ENCODE measurements at regions not wholly inside any gene's neighbourhood (a gene's known extent, or its start where the extent isn't known, plus 50 kb on each side); places are given as distances from the start of the nearest gene placed in this dataset.
"Not testable (repeated sequence)": the region's sequence is repeated elsewhere in the genome, so short reads cannot be mapped to it uniquely, and the experiment has no call there.

GRCh38 chr12:83710851-83711250, 1024.1 kb downstream of the TMTC2 start:
- Histone ChIP-seq H3K4me3 (ENCODE audit: low read length) (no peak overlapping the region), H3K27me3 (ENCODE audit: control insufficient read depth in 1 of 2, insufficient read depth in 2 of 2, low read length in 2 of 2) (no peaks in the 10 kb centered on the region), H3K4me1 (ENCODE audit: insufficient read depth, low read length) (no peaks in the 10 kb centered on the region), H3K27ac (ENCODE audit: low read depth in 1 of 2, low read length in 2 of 2) (no peak overlapping the region), H3K36me3 (ENCODE audit: insufficient read depth, low read length) (no peaks in the 10 kb centered on the region), H3K9me3 (ENCODE audit: control insufficient read depth in 1 of 2, insufficient read depth in 1 of 2, low read length in 2 of 2) (peaks cover 7 to 16% of the 10 kb centered on the region in 2 experiments)
- H3K4me1 Mint-ChIP-seq (ENCODE audit: low read depth) = no peaks in the 10 kb centered on the region
- H3K27me3 Mint-ChIP-seq = no peaks in the 10 kb centered on the region
- no peak overlapping the region for H3K27ac Mint-ChIP-seq
- intact Hi-C loops (cut with DNase I, micrococcal nuclease) = loop anchor here in 1 of 2 experiments (10.0 kb wide), 1 partner anchor 1386 kb away; no protein-coding TSS in a partner anchor
- TF ChIP-seq CTCF (IDR thresholded peaks at IDR 0.05) = no peak
- no peak overlapping the region for H3K4me3 Mint-ChIP-seq
- H3K9me3 Mint-ChIP-seq = peaks cover 10% of the 10 kb centered on the region
- POLR2A ChIA-PET = no interaction called here
- ATAC-seq (ENCODE audit: poor library complexity) (no peak), DNase-seq (no peak)
- H3K36me3 Mint-ChIP-seq (ENCODE audit: low read depth) = no peaks in the 10 kb centered on the region
- CTCF ChIA-PET = no interaction called here

GRCh38 chr12:83709899-83710298, 1023.2 kb downstream of the TMTC2 start:
- Mint-ChIP-seq H3K4me1 (ENCODE audit: low read depth) (no peaks in the 10 kb centered on the region), H3K27ac (no peak overlapping the region), H3K27me3 (no peaks in the 10 kb centered on the region), H3K9me3 (peaks cover 10% of the 10 kb centered on the region), H3K36me3 (ENCODE audit: low read depth) (no peaks in the 10 kb centered on the region), H3K4me3 (no peak overlapping the region)
- H3K27ac ChIP-seq (ENCODE audit: low read depth in 1 of 2, low read length in 2 of 2) = no peak overlapping the region
- CTCF ChIA-PET = no interaction called here
- no peak for TF ChIP-seq CTCF (IDR thresholded peaks at IDR 0.05)
- H3K36me3 ChIP-seq (ENCODE audit: insufficient read depth, low read length) = no peaks in the 10 kb centered on the region
- ATAC-seq (ENCODE audit: poor library complexity) = no peak
- no peak overlapping the region for H3K4me3 ChIP-seq (ENCODE audit: low read length)
- no peak for DNase-seq
- H3K27me3 ChIP-seq (ENCODE audit: control insufficient read depth in 1 of 2, insufficient read depth in 2 of 2, low read length in 2 of 2) = no peaks in the 10 kb centered on the region
- intact Hi-C loops (cut with DNase I, micrococcal nuclease) = loop anchor here in 1 of 2 experiments (10.0 kb wide), 1 partner anchor 1385 kb away; no protein-coding TSS in a partner anchor
- H3K4me1 ChIP-seq (ENCODE audit: insufficient read depth, low read length) = no peaks in the 10 kb centered on the region
- H3K9me3 ChIP-seq (ENCODE audit: control insufficient read depth in 1 of 2, insufficient read depth in 1 of 2, low read length in 2 of 2) = peaks cover 10 to 16% of the 10 kb centered on the region in 2 experiments
- POLR2A ChIA-PET = no interaction called here

- no peaks in the 10 kb centered on the region for H3K4me1 ChIP-seq (ENCODE audit: insufficient read depth, low read length)
- no peak overlapping the region for H3K27ac Mint-ChIP-seq
- intact Hi-C loops (cut with DNase I, micrococcal nuclease) = no loop called here
- no peak for DNase-seq
- no peak for TF ChIP-seq CTCF (IDR thresholded peaks at IDR 0.05)
- ChIA-PET CTCF (no interaction called here), POLR2A (no interaction called here)
- H3K27ac ChIP-seq (ENCODE audit: low read depth in 1 of 2, low read length in 2 of 2) = no peak overlapping the region
- H3K9me3 Mint-ChIP-seq = peaks cover 2% of the 10 kb centered on the region
- H3K4me3 Mint-ChIP-seq = no peak overlapping the region
- no peaks in the 10 kb centered on the region for H3K27me3 ChIP-seq (ENCODE audit: control insufficient read depth in 1 of 2, insufficient read depth in 2 of 2, low read length in 2 of 2)
- H3K36me3 Mint-ChIP-seq (ENCODE audit: low read depth) = no peaks in the 10 kb centered on the region
- peaks cover 0 to 12% of the 10 kb centered on the region in 2 experiments for H3K9me3 ChIP-seq (ENCODE audit: control insufficient read depth in 1 of 2, insufficient read depth in 1 of 2, low read length in 2 of 2)
- H3K27me3 Mint-ChIP-seq = no peaks in the 10 kb centered on the region
- no peaks in the 10 kb centered on the region for H3K4me1 Mint-ChIP-seq (ENCODE audit: low read depth)
- no peak overlapping the region for H3K4me3 ChIP-seq (ENCODE audit: low read length)
- H3K36me3 ChIP-seq (ENCODE audit: insufficient read depth, low read length) = no peaks in the 10 kb centered on the region
- no peak for ATAC-seq (ENCODE audit: poor library complexity)
These were observed 1014.1 kb downstream of the TMTC2 start for GRCh38 chr12:83700838-83701237.

- H3K4me1 ChIP-seq (ENCODE audit: insufficient read depth, low read length); H3K9me3 ChIP-seq (ENCODE audit: control insufficient read depth in 1 of 2, insufficient read depth in 1 of 2, low read length in 2 of 2); H3K27ac Mint-ChIP-seq; H3K4me1 Mint-ChIP-seq (ENCODE audit: low read depth); H3K9me3 Mint-ChIP-seq; H3K27ac ChIP-seq (ENCODE audit: low read depth in 1 of 2, low read length in 2 of 2); H3K36me3 Mint-ChIP-seq (ENCODE audit: low read depth); CTCF ChIA-PET; H3K4me3 ChIP-seq (ENCODE audit: low read length); ATAC-seq (ENCODE audit: poor library complexity); H3K36me3 ChIP-seq (ENCODE audit: insufficient read depth, low read length); POLR2A ChIA-PET; intact Hi-C loops (cut with DNase I, micrococcal nuclease); H3K27me3 Mint-ChIP-seq; H3K27me3 ChIP-seq (ENCODE audit: control insufficient read depth in 1 of 2, insufficient read depth in 2 of 2, low read length in 2 of 2); DNase-seq; H3K4me3 Mint-ChIP-seq: not testable (repeated sequence)
These were observed 1009.6 kb downstream of the TMTC2 start for GRCh38 chr12:83696311-83696710.

Measured in CD4-positive, alpha-beta T cell (primary cell).